ENCODE measurements at regions not wholly inside any gene's neighbourhood (a gene's known extent, or its start where the extent isn't known, plus 50 kb on each side); places are given as distances from the start of the nearest gene placed in this dataset.

DNA sequence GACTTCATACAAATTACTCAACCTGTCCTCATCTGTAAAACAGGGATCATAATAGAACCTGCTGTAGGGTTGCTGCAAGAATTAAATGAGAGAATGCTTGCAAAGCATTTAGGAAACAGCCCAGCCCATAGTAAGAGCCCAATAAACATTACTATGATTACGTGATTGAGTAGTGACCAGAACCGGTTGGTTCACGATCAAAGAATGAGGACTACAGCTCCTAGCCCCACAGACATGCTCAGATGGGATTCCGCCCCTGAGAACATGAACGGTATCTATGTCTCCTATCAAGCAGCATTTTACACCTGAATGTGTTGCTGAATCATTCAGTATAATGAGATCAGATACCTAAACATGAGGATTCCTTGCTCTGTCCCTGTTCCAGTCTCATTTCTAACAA lies 104.8 kb upstream of the ZNF648 start:
- TF ChIP-seq, protein P1, sequence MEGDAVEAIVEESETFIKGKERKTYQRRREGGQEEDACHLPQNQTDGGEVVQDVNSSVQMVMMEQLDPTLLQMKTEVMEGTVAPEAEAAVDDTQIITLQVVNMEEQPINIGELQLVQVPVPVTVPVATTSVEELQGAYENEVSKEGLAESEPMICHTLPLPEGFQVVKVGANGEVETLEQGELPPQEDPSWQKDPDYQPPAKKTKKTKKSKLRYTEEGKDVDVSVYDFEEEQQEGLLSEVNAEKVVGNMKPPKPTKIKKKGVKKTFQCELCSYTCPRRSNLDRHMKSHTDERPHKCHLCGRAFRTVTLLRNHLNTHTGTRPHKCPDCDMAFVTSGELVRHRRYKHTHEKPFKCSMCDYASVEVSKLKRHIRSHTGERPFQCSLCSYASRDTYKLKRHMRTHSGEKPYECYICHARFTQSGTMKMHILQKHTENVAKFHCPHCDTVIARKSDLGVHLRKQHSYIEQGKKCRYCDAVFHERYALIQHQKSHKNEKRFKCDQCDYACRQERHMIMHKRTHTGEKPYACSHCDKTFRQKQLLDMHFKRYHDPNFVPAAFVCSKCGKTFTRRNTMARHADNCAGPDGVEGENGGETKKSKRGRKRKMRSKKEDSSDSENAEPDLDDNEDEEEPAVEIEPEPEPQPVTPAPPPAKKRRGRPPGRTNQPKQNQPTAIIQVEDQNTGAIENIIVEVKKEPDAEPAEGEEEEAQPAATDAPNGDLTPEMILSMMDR (IDR thresholded peaks at IDR 0.05), result no peak
- TF ChIP-seq POLR2A (IDR thresholded peaks at IDR 0.05), result no peak

All from heart left ventricle (tissue), 13 donors.